ENCODE measurements at regions not wholly inside any gene's neighbourhood (a gene's known extent, or its start where the extent isn't known, plus 50 kb on each side); places are given as distances from the start of the nearest gene placed in this dataset.
"Not testable (repeated sequence)": the region's sequence is repeated elsewhere in the genome, so short reads cannot be mapped to it uniquely, and the experiment has no call there.

GRCh38 chr3:107130089-107130700 lies 247.0 kb upstream of the CCDC54 start:
- no peak for DNase-seq (ENCODE audit: low read depth in 2 of 2)

- no peak for DNase-seq (ENCODE audit: low read depth in 2 of 2)
Measured at GRCh38 chr3:107132674-107133073, 244.6 kb upstream of the CCDC54 start.

GRCh38 chr3:107133891-107134290 lies 243.3 kb upstream of the CCDC54 start:
- no peak for DNase-seq (ENCODE audit: low read depth in 2 of 2)

- DNase-seq (ENCODE audit: low read depth in 2 of 2) = no peak
Measured at GRCh38 chr3:107142171-107142570, 235.1 kb upstream of the CCDC54 start.

GRCh38 chr3:107142786-107143575 lies 234.3 kb upstream of the CCDC54 start:
- DNase-seq (ENCODE audit: low read depth in 2 of 2) = no peak

- DNase-seq (ENCODE audit: low read depth in 2 of 2) = no peak
Measured at GRCh38 chr3:107150675-107151074, 226.6 kb upstream of the CCDC54 start.

GRCh38 chr3:107153981-107154380 lies 223.3 kb upstream of the CCDC54 start:
- DNase-seq (ENCODE audit: low read depth in 2 of 2) = no peak

- no peak for DNase-seq (ENCODE audit: low read depth in 2 of 2)
Measured at GRCh38 chr3:107172411-107172810, 204.8 kb upstream of the CCDC54 start.

- no peak for DNase-seq (ENCODE audit: low read depth in 2 of 2)
Measured at GRCh38 chr3:107184375-107184774, 192.9 kb upstream of the CCDC54 start.

GRCh38 chr3:107188262-107188661 lies 189.0 kb upstream of the CCDC54 start:
- DNase-seq (ENCODE audit: low read depth in 2 of 2) = no peak

- DNase-seq (ENCODE audit: low read depth in 2 of 2) = no peak
Measured at GRCh38 chr3:107189158-107189791, 188.0 kb upstream of the CCDC54 start.

GRCh38 chr3:107193116-107193515 lies 184.1 kb upstream of the CCDC54 start:
- no peak for DNase-seq (ENCODE audit: low read depth in 2 of 2)

- no peak for DNase-seq (ENCODE audit: low read depth in 2 of 2)
Measured at GRCh38 chr3:107198581-107199181, 178.6 kb upstream of the CCDC54 start.

- no peak for DNase-seq (ENCODE audit: low read depth in 2 of 2)
Measured at GRCh38 chr3:107201146-107201545, 176.1 kb upstream of the CCDC54 start.

- DNase-seq (ENCODE audit: low read depth in 2 of 2) = not testable (repeated sequence)
Measured at GRCh38 chr3:107202885-107203284, 174.4 kb upstream of the CCDC54 start.

- no peak for DNase-seq (ENCODE audit: low read depth in 2 of 2)
Measured at GRCh38 chr3:107204121-107204520, 173.1 kb upstream of the CCDC54 start.

GRCh38 chr3:107205358-107205757 lies 171.9 kb upstream of the CCDC54 start:
- DNase-seq (ENCODE audit: low read depth in 2 of 2) = no peak

- DNase-seq (ENCODE audit: low read depth in 2 of 2) = no peak
Measured at GRCh38 chr3:107206141-107206540, 171.1 kb upstream of the CCDC54 start.

- no peak for DNase-seq (ENCODE audit: low read depth in 2 of 2)
Measured at GRCh38 chr3:107206945-107207344, 170.3 kb upstream of the CCDC54 start.

- no peak for DNase-seq (ENCODE audit: low read depth in 2 of 2)
Measured at GRCh38 chr3:107208100-107208499, 169.1 kb upstream of the CCDC54 start.

- DNase-seq (ENCODE audit: low read depth in 2 of 2) = no peak
Measured at GRCh38 chr3:107208796-107209195, 168.4 kb upstream of the CCDC54 start.

- DNase-seq (ENCODE audit: low read depth in 2 of 2) = no peak
Measured at GRCh38 chr3:107209302-107209990, 167.8 kb upstream of the CCDC54 start.

All from stimulated activated CD4-positive, alpha-beta T cell treated with anti-CD3 and anti-CD28 coated beads, Interleukin-4, amount 100 ng/mL, for 48 hours (primary cell).